Stomach (tissue), 8 donors: ENCODE measurements at regions not wholly inside any gene's neighbourhood (a gene's known extent, or its start where the extent isn't known, plus 50 kb on each side); places are given as distances from the start of the nearest gene placed in this dataset.

ENCODE experiments used
- DNase-seq, 2 donors: peaks; one replicate each; pipeline versions ENCODE4 v3.0.0 to v3.0.0-alpha.2; 2013 to 2019
- H3K27ac ChIP-seq, 5 donors: fragments of 200-600 bp in 4 of 5; sonication (generic) in 4 of 5; one replicate each; pipeline ENCODE4 v1.5.1; 2013 to 2019; ENCODE audit warnings: mild to moderate bottlenecking in 1 of 5, moderate library complexity in 1 of 5
- H3K27me3 ChIP-seq, 3 donors: fragments of 200-600 bp; sonication (generic); one replicate each; pipeline ENCODE4 v1.5.1; 2017 to 2019; ENCODE audit warnings: mixed run types in 1 of 3
- H3K36me3 ChIP-seq, 4 donors: fragments of 200-600 bp; sonication (generic); 1 replicate in 3 of 4; 2 replicates in 1 of 4; pipeline ENCODE4 v1.5.1; 2016 to 2019
- H3K4me1 ChIP-seq, 4 donors: fragments of 200-600 bp; sonication (generic); one replicate each; pipeline ENCODE4 v1.5.1; 2016 to 2019
- H3K4me3 ChIP-seq, 4 donors: fragments of 200-600 bp; sonication (generic) in 3 of 4; one replicate each; pipeline ENCODE4 v1.5.1; 2016 to 2019; ENCODE audit warnings: mild to moderate bottlenecking in 1 of 4
- H3K9me3 ChIP-seq, 4 donors: fragments of 200-600 bp; sonication (generic); one replicate each; pipeline ENCODE4 v1.5.1; 2016 to 2019
- EP300 ChIP-seq: sonication (generic); formaldehyde crosslinking; IDR thresholded peaks from one replicate; pipeline ENCODE4 v1.6.1; 2017; ENCODE audit warnings: antibody characterized with exemption
- POLR2A ChIP-seq, 4 donors: fragments of 450-650 bp; IDR thresholded peaks; one replicate each; pipeline ENCODE4 v1.6.1; 2016; ENCODE audit warnings: antibody characterized with exemption in 4 of 4, control low read depth in 2 of 4, mild to moderate bottlenecking in 1 of 4, moderate library complexity in 1 of 4
- POLR2AphosphoS5 ChIP-seq, 3 donors: sonication (generic); formaldehyde crosslinking; IDR thresholded peaks; one replicate each; pipeline ENCODE4 v1.6.1; 2016; ENCODE audit warnings: antibody characterized with exemption in 3 of 3
- WGBS, 5 donors: extraction: QIAGEN DNeasy Blood & Tissue Kit in 3 of 5; methylation state at CpG; one replicate each; pipeline versions ENCODE4 v1.1.5 to v1.1.7; 2013 to 2018; 5-methylcytosine and 5-hydroxymethylcytosine counted together
- intact Hi-C: fragments of 100-400 bp; cut with DNase I; formaldehyde crosslinking; loops from one replicate; pipeline ENCODE4 v1.15.1; 2023; ENCODE audit warnings: low total_unique reads
- TF ChIP-seq, protein P1 (sequence below), 7 experiments: fragments of 450-650 bp in 4 of 7; fragments of 200-600 bp in 3 of 7; sonication (generic) in 3 of 7; IDR thresholded peaks; one replicate each; pipeline ENCODE4 v1.5.1; 2016 to 2019; ENCODE audit warnings: antibody characterized with exemption in 7 of 7, control low read depth in 2 of 7, mild to moderate bottlenecking in 1 of 7
- donor health status: healthy with polysubstance abuse.
- donor health status: Bipolar disorder and iron deficiency.
- donor health status: healthy.

DNA sequence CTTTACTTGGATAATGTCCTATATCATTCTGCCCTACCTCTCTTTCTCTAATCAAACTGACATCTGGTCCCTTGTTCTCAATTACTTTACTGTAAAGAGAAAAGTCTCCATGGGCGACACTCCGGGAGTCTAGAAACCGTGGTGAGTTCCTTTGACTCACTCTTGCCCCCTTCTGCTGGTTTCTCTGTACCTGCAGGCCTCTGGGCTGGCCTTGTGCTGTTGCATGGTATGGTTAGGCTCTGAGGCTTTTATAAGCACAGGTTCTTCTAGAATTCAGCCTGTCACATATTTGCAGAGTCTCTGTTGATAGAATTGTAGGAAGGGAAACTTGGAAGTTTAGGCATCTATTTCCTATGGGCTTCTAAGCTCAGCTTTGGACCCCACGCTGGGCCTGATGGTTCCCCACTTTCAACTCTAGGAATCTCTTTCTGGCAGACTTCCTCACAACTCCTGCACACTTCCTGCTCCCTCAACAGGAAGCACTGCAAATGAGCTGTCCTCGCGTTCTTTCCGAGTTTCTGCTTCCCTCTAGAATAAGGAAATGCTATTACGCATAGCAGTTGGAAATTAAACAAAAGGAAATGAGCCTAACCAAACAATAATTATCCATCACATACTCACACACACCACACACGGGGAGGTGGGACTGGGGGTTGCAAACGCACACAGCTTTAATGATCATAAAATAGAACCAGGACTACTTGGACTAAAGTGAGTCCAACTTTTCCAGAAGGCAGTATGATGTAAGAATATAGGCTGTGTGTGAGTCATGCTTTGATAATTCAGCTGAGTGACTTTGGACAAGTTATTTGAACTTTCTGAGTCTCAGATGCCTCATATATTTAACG, 683.3 kb downstream of the QKI start:
- DNase-seq, result peak in 1 of 2 donors; percentile 69
- peak overlapping the region in 2 of 5 donors; percentile 38 for H3K27ac ChIP-seq
- no peaks in the 10 kb centered on the region for H3K4me1 ChIP-seq
- intact Hi-C loops, result no loop called here
- no peaks in the 10 kb centered on the region for H3K9me3 ChIP-seq
- no peaks in the 10 kb centered on the region for H3K36me3 ChIP-seq
- TF ChIP-seq POLR2A (IDR thresholded peaks at IDR 0.05), result no peak
- H3K27me3 ChIP-seq, result no peaks in the 10 kb centered on the region
- no peak overlapping the region for H3K4me3 ChIP-seq
- 58 to 66% (median 62%) methylated on average over 11 of the region's 11 CpGs for WGBS, 5 donors

GRCh38 chr6:164097056-164097455, 682.5 kb downstream of the QKI start:
- H3K4me1 ChIP-seq, result no peaks in the 10 kb centered on the region
- H3K9me3 ChIP-seq, result no peaks in the 10 kb centered on the region
- 67 to 90% (median 79%) methylated on average over 4 of the region's 4 CpGs for WGBS, 5 donors
- intact Hi-C loops, result no loop called here
- no peaks in the 10 kb centered on the region for H3K27me3 ChIP-seq
- H3K4me3 ChIP-seq, result no peak overlapping the region
- no peak for DNase-seq
- no peaks in the 10 kb centered on the region for H3K36me3 ChIP-seq
- peak overlapping the region in 1 of 5 donors; percentile 38 for H3K27ac ChIP-seq
- TF ChIP-seq POLR2A (IDR thresholded peaks at IDR 0.05), result no peak
- no peak for TF ChIP-seq EP300
- TF ChIP-seq, protein P1, sequence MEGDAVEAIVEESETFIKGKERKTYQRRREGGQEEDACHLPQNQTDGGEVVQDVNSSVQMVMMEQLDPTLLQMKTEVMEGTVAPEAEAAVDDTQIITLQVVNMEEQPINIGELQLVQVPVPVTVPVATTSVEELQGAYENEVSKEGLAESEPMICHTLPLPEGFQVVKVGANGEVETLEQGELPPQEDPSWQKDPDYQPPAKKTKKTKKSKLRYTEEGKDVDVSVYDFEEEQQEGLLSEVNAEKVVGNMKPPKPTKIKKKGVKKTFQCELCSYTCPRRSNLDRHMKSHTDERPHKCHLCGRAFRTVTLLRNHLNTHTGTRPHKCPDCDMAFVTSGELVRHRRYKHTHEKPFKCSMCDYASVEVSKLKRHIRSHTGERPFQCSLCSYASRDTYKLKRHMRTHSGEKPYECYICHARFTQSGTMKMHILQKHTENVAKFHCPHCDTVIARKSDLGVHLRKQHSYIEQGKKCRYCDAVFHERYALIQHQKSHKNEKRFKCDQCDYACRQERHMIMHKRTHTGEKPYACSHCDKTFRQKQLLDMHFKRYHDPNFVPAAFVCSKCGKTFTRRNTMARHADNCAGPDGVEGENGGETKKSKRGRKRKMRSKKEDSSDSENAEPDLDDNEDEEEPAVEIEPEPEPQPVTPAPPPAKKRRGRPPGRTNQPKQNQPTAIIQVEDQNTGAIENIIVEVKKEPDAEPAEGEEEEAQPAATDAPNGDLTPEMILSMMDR (IDR thresholded peaks at IDR 0.05), result no peak
- no peak for TF ChIP-seq POLR2AphosphoS5 (IDR thresholded peaks at IDR 0.05)

GRCh38 chr6:164095056-164095455, 680.5 kb downstream of the QKI start:
- TF ChIP-seq POLR2A (IDR thresholded peaks at IDR 0.05) (no peak), EP300 (no peak)
- TF ChIP-seq, protein P1 (IDR thresholded peaks at IDR 0.05), result no peak
- intact Hi-C loops, result no loop called here
- H3K9me3 ChIP-seq, result no peaks in the 10 kb centered on the region
- no peak overlapping the region for H3K4me3 ChIP-seq
- H3K27ac ChIP-seq, result no peak overlapping the region
- H3K27me3 ChIP-seq, result no peaks in the 10 kb centered on the region
- DNase-seq, result no peak
- 84 to 91% (median 86%) methylated on average over 3 of the region's 3 CpGs for WGBS, 5 donors
- no peaks in the 10 kb centered on the region for H3K36me3 ChIP-seq
- no peaks in the 10 kb centered on the region for H3K4me1 ChIP-seq

DNA sequence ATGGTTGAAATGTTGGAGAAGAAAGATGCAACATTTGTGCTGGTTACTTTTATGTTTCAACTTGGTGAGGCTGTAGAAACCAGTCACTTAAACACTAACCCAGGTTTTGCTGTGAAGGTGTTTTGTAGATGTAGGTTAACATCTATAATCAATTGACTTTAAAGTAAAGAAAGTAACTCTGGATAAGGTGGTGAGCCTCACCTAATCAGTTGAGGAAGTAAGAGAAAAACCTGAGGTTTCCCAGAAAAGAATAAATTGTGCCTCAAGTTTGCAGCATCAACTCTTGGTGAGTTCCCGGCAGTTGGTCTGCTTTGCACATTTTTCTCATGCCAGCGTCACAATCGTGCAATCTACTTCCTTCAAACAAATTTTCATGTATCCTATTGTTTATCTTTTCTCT, 673.4 kb downstream of the QKI start:
- 76 to 85% (median 81%) methylated on average over 3 of the region's 3 CpGs for WGBS, 5 donors
- H3K27me3 ChIP-seq, result no peaks in the 10 kb centered on the region
- DNase-seq, result no peak
- no peak overlapping the region for H3K4me3 ChIP-seq
- no peaks in the 10 kb centered on the region for H3K4me1 ChIP-seq
- TF ChIP-seq EP300, result no peak
- TF ChIP-seq, protein P1 (IDR thresholded peaks at IDR 0.05), result no peak
- TF ChIP-seq POLR2A (IDR thresholded peaks at IDR 0.05), result no peak
- TF ChIP-seq POLR2AphosphoS5 (IDR thresholded peaks at IDR 0.05), result no peak
- no peaks in the 10 kb centered on the region for H3K36me3 ChIP-seq
- H3K27ac ChIP-seq, result no peak overlapping the region
- intact Hi-C loops, result no loop called here
- no peaks in the 10 kb centered on the region for H3K9me3 ChIP-seq

- 79 to 95% (median 88%) methylated on average over 2 of the region's 2 CpGs for WGBS, 5 donors
- H3K4me1 ChIP-seq, result no peaks in the 10 kb centered on the region
- DNase-seq, result no peak
- no peak overlapping the region for H3K27ac ChIP-seq
- no peaks in the 10 kb centered on the region for H3K27me3 ChIP-seq
- no peaks in the 10 kb centered on the region for H3K9me3 ChIP-seq
- H3K36me3 ChIP-seq, result no peaks in the 10 kb centered on the region
- H3K4me3 ChIP-seq, result no peak overlapping the region
- no peak for TF ChIP-seq EP300
- TF ChIP-seq, protein P1 (IDR thresholded peaks at IDR 0.05), result no peak
- intact Hi-C loops, result no loop called here
These were observed 672.7 kb downstream of the QKI start for GRCh38 chr6:164087211-164087610.
